HUES64 (cell line): ENCODE measurements at regions not wholly inside any gene's neighbourhood (a gene's known extent, or its start where the extent isn't known, plus 50 kb on each side); places are given as distances from the start of the nearest gene placed in this dataset.

Experiments
- H3K27ac ChIP-seq: 2 replicates; pipeline ENCODE4 v1.7.0; 2013; ENCODE audit warnings: low read depth, low read length, inconsistent platforms
- H3K27me3 ChIP-seq: 2 replicates; pipeline ENCODE4 v1.6.1; 2013; ENCODE audit warnings: mild to moderate bottlenecking, low read length; ENCODE audit not compliant: insufficient read depth
- H3K36me3 ChIP-seq: 2 replicates; pipeline ENCODE4 v1.6.1; 2013; ENCODE audit warnings: mild to moderate bottlenecking, low read length; ENCODE audit not compliant: insufficient read depth
- H3K4me1 ChIP-seq: 2 replicates; pipeline ENCODE4 v1.6.1; 2013; ENCODE audit warnings: mild to moderate bottlenecking, low read length, moderate library complexity; ENCODE audit not compliant: insufficient read depth
- H3K4me3 ChIP-seq: 2 replicates; pipeline ENCODE4 v1.5.1; 2013; ENCODE audit warnings: mild to moderate bottlenecking, low read length, moderate library complexity
- H3K9ac ChIP-seq: 2 replicates; pipeline ENCODE4 v1.6.1; 2013; ENCODE audit warnings: mild to moderate bottlenecking, low read depth, low read length
- H3K9me3 ChIP-seq: 2 replicates; pipeline ENCODE4 v1.6.1; 2013; ENCODE audit warnings: low read depth, low read length; ENCODE audit not compliant: insufficient read depth
- WGBS: fragments of 150-250, 120-280 bp; methylation state at CpG from one replicate; pipeline ENCODE4 v1.1.7; 2013; ENCODE audit warnings: missing lambda C conversion rate; 5-methylcytosine and 5-hydroxymethylcytosine counted together

DNA sequence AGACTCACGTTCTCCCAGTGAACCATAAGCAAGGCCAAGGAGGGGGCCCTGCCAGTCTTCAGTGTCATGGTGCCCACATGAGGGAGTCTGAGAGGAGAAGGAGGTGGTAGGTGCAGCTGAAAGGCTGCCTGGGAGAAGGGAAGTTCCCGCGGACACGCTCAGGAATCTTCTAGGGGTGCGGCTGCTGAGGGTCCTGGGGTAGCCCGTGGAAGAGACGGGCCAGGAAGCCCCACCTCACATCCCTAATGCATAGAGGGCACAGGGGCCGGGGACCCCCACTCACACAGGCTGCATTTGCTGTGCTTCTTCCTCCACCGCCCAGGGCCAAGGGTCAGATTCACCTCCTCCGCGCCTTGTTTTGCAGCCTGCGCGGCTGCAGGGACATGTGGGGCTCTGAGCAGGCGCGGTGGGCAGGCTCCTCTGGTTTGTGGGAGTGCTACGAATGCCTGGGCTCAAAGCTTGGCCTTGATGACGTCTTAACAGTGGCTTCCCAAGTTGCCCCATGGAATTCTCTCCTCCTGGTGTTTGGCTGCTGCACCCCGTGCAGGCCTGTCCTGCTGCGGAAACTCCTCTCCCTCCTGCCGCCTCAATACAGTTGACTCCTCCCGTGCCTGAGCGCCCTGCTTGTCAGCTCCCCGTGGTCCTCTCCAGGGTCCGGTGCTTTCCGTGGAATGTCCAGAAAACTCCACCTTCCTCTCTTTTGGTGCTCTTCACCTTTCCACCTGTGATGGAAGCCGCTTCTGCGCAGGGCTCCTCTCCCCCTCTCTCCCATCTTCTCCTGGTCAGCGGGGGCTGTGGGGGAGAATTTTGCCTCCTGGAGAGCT lies 95.7 kb downstream of the VAPA start:
- Histone ChIP-seq H3K9ac (no peak overlapping the region), H3K27ac (no peak overlapping the region), H3K4me3 (no peak overlapping the region), H3K9me3 (no peaks in the 10 kb centered on the region), H3K27me3 (no peaks in the 10 kb centered on the region), H3K4me1 (no peaks in the 10 kb centered on the region), H3K36me3 (no peaks in the 10 kb centered on the region)
- 96% methylated on average over 28 of the region's 28 CpGs for WGBS

- WGBS, result 86% methylated on average over 6 of the region's 6 CpGs
These were observed 96.8 kb downstream of the VAPA start for GRCh38 chr18:10010611-10011015.

GRCh38 chr18:10011061-10011460 lies 97.2 kb downstream of the VAPA start:
- Histone ChIP-seq H3K9ac (no peak overlapping the region), H3K4me1 (no peaks in the 10 kb centered on the region), H3K27ac (no peak overlapping the region), H3K9me3 (no peaks in the 10 kb centered on the region), H3K4me3 (no peak overlapping the region), H3K27me3 (no peaks in the 10 kb centered on the region), H3K36me3 (no peaks in the 10 kb centered on the region)
- 94% methylated on average over 4 of the region's 4 CpGs for WGBS

More at GRCh38 chr18:10010611-10011015, 96.8 kb downstream of the VAPA start:
- H3K27me3 ChIP-seq, result no peaks in the 10 kb centered on the region
- H3K4me1 ChIP-seq, result no peaks in the 10 kb centered on the region
- H3K27ac ChIP-seq, result no peak overlapping the region
- H3K9me3 ChIP-seq, result no peaks in the 10 kb centered on the region
- no peak overlapping the region for H3K4me3 ChIP-seq
- H3K9ac ChIP-seq, result no peak overlapping the region
- no peaks in the 10 kb centered on the region for H3K36me3 ChIP-seq

GRCh38 chr18:10011751-10012150 lies 97.9 kb downstream of the VAPA start:
- Histone ChIP-seq H3K9ac (no peak overlapping the region), H3K27me3 (no peaks in the 10 kb centered on the region), H3K9me3 (no peaks in the 10 kb centered on the region), H3K36me3 (no peaks in the 10 kb centered on the region), H3K27ac (no peak overlapping the region), H3K4me1 (no peaks in the 10 kb centered on the region), H3K4me3 (no peak overlapping the region)
- WGBS, result 88% methylated on average over 2 of the region's 2 CpGs

DNA sequence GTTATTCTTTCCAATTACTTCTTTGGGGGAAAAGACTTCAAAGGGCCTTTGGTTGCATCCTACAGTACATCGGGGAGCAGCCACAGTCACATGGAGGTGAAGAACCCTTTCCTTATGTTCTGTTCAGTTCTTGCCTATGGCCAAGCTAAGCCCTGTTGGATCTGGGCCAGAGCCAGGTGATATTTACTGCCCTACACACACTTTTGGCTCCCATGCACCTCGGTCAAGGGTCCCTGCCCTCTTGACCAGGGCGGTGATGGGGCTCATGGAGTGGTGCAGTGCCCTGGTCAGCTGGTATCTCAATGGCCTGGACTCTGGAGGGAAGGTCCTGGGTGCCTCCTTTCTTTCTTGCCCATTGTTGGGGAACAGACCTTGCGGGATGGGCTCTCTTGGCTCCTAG lies 98.7 kb downstream of the VAPA start:
- Histone ChIP-seq H3K4me3 (no peak overlapping the region), H3K9me3 (no peaks in the 10 kb centered on the region), H3K9ac (no peak overlapping the region), H3K27ac (no peak overlapping the region), H3K36me3 (no peaks in the 10 kb centered on the region), H3K27me3 (no peaks in the 10 kb centered on the region), H3K4me1 (no peaks in the 10 kb centered on the region)
- WGBS, result 96% methylated on average over 4 of the region's 4 CpGs

GRCh38 chr18:10013621-10014543 lies 100.1 kb downstream of the VAPA start:
- no peaks in the 10 kb centered on the region for H3K9me3 ChIP-seq
- no peaks in the 10 kb centered on the region for H3K36me3 ChIP-seq
- WGBS, result 95% methylated on average over 17 of the region's 17 CpGs
- H3K27ac ChIP-seq, result no peak overlapping the region
- no peak overlapping the region for H3K9ac ChIP-seq
- H3K27me3 ChIP-seq, result no peaks in the 10 kb centered on the region
- no peaks in the 10 kb centered on the region for H3K4me1 ChIP-seq
- no peak overlapping the region for H3K4me3 ChIP-seq

- Histone ChIP-seq H3K27ac (no peak overlapping the region), H3K4me3 (no peak overlapping the region), H3K9ac (no peak overlapping the region), H3K27me3 (no peaks in the 10 kb centered on the region), H3K4me1 (no peaks in the 10 kb centered on the region), H3K9me3 (no peaks in the 10 kb centered on the region), H3K36me3 (no peaks in the 10 kb centered on the region)
- 88% methylated on average over 9 of the region's 9 CpGs for WGBS
These were observed 101.5 kb downstream of the VAPA start for GRCh38 chr18:10015288-10015701.

DNA sequence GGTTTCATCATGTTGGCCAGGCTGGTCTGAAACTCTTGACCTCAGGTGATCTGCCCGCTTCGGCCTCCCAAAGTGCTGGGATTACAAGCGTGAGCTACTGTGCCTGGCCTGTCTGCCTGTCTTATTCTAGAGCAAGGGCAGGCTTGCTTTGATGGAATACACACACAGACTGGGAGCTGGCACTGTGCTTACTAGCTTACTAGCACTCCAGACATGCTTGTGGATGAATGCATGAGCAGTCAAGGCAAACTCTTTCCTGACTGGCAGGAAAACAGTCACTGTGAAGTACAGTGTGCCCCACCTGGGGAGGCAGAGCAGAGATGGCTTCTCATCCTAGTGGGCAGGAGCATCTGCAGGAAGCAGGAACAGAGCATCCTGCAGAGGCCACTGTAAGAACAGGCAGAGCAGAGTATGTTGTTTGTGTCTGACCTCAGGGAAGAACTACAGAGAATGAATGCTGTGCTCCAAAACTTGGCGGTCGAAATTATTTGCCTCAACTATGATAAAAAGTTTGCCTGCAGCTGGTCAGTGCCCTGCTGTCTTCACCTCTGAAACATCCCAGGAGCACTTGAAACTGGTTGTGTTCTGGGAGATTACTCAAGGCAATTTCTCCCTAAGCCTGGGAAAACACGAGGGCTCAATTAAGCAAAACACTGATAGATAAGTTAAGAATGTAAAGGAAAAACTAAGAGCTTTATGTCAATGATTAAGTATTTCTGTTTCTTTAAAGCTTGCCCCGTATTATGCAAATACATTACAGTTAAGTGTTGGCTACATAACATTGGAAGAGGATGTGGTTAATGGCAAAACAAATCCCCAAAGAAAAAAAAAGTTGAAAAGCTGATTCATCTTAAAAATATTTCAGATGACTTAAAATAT lies 102.4 kb downstream of the VAPA start:
- no peaks in the 10 kb centered on the region for H3K36me3 ChIP-seq
- no peak overlapping the region for H3K27ac ChIP-seq
- H3K9me3 ChIP-seq, result no peaks in the 10 kb centered on the region
- no peak overlapping the region for H3K9ac ChIP-seq
- no peak overlapping the region for H3K4me3 ChIP-seq
- H3K27me3 ChIP-seq, result no peaks in the 10 kb centered on the region
- no peaks in the 10 kb centered on the region for H3K4me1 ChIP-seq
- WGBS, result 84% methylated on average over 7 of the region's 7 CpGs

GRCh38 chr18:10017043-10017442 lies 103.2 kb downstream of the VAPA start:
- Histone ChIP-seq H3K9me3 (no peaks in the 10 kb centered on the region), H3K36me3 (no peaks in the 10 kb centered on the region), H3K27ac (no peak overlapping the region), H3K4me1 (no peaks in the 10 kb centered on the region), H3K9ac (no peak overlapping the region), H3K4me3 (no peak overlapping the region), H3K27me3 (no peaks in the 10 kb centered on the region)
- WGBS, result 93% methylated on average over 2 of the region's 2 CpGs

DNA sequence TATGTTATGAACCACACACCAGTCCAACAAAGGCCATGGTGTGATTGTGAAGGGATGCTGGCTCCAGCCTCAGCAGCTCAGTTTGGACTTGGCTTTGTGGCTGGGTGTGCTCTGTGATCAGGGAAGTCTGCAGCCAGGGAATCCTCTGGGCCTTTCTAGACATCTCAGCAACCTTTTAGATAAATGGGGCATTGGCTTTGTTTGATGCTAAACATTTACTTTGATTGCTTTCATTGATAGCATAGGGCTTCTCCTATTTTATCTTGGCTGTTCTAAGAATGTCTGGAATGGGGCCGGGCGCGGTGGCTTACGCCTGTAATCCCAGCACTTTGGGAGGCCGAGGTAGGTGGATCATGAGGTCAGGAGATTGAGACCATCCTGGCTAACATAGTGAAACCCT lies 104.5 kb downstream of the VAPA start:
- 97% methylated on average over 5 of the region's 5 CpGs for WGBS

More for the DNA sequence above, 104.5 kb downstream of the VAPA start:
- Histone ChIP-seq H3K4me3 (no peak overlapping the region), H3K27ac (no peak overlapping the region), H3K9ac (no peak overlapping the region), H3K9me3 (no peaks in the 10 kb centered on the region), H3K4me1 (no peaks in the 10 kb centered on the region), H3K27me3 (no peaks in the 10 kb centered on the region), H3K36me3 (no peaks in the 10 kb centered on the region)
